Activated T-helper 1 cell treated with anti-CD3 and anti-CD28 coated beads, Interleukin-2, amount 50 U/mL, for 16 hours (primary cell): ENCODE measurements at regions not wholly inside any gene's neighbourhood (a gene's known extent, or its start where the extent isn't known, plus 50 kb on each side); places are given as distances from the start of the nearest gene placed in this dataset.
"Not testable (repeated sequence)": the region's sequence is repeated elsewhere in the genome, so short reads cannot be mapped to it uniquely, and the experiment has no call there.

Experiments used
- DNase-seq, 2 donors: peaks; one replicate each; pipeline ENCODE4 v3.0.0-alpha.2; 2020; ENCODE audit warnings: low read depth in 1 of 2, low spot score in 1 of 2

DNA sequence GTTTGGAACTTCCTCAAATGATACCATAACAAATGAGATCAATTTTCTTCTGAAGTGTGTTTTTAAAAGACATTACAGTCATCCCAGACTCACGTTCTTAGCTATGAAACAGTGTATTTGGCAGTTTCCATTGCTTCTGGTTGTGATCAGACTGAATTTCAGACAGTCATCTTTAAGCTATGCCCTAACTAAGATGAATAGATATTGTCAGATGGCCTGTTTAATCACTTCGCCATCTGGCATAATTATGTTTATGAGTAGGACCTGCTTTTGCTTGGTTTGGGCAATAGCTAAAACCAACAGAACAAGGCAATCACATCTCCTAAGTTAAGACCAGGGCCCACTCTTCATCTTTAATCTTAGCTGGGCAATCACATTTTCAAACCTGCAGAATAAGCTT is 313.1 kb downstream of the SV2B start:
- DNase-seq: no peak

- no peak for DNase-seq
These were observed 314.1 kb downstream of the SV2B start for GRCh38 chr15:91414124-91414523.

DNA sequence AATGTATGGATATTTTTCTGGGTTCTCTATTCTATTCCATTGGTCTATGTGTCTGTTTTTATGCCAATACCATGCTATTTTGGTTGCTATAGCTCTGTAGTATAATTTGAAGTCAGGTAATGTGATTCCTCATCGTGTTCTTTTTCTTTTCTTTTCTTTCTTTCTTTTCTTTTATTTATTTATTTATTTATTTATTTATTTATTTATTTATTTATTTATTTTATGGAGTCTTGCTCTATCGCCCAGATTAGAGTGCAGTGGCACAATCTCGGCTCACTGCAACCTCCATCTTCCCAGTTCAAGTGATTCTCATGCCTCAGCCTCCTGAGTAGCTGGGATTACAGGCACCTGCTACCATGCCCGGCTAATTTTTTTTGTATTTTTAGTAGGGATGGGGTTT is 315.2 kb downstream of the SV2B start:
- not testable (repeated sequence) for DNase-seq

- DNase-seq: no peak
These were observed 320.6 kb downstream of the SV2B start for GRCh38 chr15:91420689-91421088.

DNA sequence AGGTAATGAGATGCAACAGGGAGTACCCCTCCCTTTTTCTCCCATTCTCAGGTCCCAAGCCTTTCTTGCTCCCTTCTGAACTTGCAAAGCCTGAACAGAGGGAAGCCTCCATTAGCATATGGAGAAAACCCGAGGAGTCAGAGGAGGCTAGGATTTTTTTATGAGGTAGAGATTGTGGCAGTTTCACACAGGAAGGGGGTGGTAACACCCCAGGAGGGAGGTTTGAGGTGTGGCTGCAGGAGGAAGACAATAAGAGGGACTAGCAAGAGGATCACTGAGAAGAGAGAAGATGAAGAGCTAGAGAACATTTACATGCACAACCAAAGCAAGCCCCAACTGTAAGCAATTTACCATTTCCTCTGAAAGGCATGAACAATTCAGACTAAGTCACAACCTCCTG is 322.7 kb downstream of the SV2B start:
- no peak for DNase-seq

- no peak for DNase-seq
These were observed 323.9 kb downstream of the SV2B start for GRCh38 chr15:91424001-91424400.

- DNase-seq: no peak
These were observed 326.4 kb downstream of the SV2B start for GRCh38 chr15:91426412-91426811.

DNA sequence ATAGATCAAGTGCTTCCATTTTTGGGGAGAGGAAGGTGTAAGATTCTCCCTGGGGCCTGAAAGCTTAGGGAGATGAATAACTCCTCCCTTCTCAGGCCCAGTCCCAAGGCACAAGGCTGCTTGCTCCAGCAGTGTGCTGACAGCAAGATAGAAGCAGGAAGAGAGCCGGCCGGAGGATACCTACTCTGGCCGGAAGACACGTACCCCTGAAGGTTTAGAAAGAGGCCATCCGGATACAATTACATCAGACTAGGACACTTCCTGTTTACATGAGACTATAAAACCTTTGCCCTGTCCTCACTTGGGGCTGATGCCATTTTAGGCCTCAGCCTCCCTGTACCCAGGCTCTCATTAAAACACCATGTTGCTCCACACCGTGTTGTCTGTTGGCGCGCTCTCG is 329.9 kb downstream of the SV2B start:
- no peak for DNase-seq

DNA sequence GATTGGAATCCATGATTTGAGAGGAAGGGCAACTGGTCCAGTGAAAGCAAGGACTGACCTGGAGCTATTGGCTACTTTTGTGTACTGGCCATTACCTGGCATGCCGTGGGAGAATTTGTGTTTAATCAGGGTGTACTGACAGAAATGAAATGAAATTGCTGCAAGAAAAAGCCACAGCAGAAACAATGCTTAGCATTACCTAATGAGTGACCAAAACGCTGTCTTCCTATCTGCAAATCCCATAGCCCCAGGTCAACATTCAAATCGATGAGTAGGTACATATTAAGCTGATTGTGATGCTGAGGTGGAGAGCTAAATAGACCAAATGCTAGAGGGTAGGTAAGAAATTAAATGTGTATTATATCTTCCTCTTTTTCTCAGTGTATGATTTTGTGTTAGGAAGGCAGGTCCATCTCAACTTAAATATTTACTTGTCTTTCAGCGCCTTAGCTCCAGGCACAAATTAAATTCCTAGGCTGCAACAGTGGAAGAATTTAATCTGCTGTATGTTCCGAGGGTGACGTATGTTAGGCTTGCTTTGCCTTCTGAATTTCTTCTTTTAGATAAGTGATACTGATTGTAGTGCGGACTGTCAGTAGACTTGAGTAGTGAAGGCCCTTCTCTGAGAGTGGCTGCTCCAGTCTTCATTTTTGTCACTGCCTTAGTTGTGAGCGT is 331.1 kb downstream of the SV2B start:
- no peak for DNase-seq

GRCh38 chr15:91435113-91435512 is 335.1 kb downstream of the SV2B start:
- no peak for DNase-seq

- DNase-seq: no peak
These were observed 344.6 kb downstream of the SV2B start for GRCh38 chr15:91444656-91445055.

GRCh38 chr15:91445695-91446228 is 345.7 kb downstream of the SV2B start:
- DNase-seq: no peak

DNA sequence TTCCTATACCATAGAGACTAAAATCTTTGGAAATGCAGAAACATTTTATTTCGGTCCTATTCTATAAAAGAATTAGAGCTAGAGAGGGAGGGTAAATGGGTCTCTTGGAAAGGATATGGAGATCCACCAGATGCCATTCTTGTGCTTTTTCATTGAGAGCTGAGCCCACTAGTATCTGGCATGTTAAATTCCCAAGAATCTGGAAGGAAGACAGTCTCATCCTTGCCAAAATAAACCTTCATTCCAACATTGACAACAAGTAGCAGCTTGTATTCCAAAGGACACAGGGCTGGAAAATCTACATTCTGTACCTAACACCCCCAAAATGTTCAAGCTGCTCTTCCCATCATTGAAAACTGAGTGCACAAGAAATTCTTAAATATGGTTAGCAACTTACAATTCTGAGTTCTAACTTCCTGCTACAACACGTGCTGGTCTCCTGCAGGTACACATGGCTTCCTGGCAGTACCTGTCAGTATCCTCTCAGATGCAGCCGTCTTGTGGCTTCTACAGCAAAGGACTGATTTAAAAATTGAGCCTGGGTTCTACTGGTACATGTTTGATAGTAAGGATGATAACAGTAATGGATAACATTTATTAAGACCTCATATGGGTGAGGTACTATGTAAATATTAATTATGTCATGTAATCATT is 348.1 kb downstream of the SV2B start:
- no peak for DNase-seq

DNA sequence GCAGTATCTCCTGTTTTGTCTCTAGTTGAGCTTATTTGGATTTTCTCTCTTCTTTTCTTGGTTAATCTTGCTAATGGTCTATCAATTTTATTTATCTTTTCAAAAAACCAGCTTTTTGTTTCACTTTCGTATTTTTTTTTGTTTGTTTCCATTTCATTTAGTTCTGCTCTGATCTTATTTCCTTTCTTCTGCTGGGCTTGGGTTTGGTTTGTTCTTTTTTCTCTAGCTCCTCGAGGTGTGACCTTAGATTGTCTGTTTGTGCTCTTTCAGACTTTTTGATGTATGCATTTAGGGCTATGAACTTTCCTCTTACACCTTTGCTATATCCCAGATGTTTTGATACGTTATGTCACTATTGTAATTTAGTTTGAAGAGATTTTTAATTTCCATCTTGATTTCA is 353.3 kb downstream of the SV2B start:
- DNase-seq: not testable (repeated sequence)

DNA sequence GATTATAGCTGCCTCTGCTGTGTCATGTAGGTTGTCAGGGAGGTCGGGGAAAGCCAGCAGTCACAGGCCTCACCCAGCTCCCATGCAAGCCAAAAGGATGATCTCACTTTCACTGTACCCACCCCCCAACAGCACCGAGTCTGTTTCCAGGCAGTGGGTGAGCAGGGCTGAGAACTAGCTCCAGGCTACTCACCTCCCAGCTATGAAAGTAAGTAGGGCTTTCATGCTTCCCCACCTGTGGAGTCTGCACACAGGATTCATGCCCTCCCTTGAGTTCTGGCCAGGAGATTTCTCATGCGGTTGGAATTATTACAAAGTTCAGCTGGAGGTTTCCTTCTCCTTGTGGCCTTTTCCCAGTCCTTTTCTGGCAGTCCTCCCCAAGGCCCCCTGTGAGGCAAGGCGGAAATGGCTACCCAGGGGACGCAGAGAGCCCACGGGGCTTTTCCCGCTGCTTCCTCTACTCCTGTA is 356.2 kb downstream of the SV2B start:
- DNase-seq: no peak

DNA sequence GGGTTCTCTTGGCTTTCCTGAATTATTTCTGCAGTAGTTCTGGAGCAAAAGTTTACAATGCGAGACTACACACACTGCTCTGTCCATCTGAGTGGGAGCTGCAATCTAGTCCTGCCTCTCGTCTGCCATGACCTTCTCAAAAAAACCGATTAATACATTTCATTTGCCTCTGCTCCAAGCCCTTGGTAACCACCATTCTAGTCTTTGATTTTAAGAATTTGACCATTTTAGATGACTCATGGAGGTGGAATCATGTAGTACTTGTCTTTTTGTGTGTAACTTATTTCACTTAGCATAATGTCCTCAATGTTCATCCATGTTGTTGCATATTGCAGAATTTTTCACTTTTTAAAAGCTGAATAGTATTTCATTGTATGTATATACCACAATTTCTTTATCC is 356.9 kb downstream of the SV2B start:
- DNase-seq: no peak

DNA sequence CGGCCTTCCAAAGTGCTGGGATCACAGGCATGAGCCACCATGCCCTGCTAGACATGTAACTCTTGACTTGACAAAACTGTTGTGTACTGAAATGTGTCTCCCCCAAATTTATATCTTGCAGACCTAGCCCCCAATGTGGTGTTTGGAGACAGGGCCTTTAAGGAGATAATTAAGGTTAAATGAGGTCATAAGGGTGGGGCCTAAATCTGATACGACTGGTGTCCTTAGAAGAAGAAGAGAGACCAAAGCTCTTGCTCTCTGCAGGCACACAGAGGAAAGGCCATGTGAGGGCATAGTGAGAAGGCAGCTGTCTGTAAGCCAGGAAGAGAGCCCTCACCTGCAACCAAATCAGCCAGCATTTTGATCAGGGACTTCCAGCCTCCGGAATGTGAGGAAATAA is 361.3 kb downstream of the SV2B start:
- no peak for DNase-seq

- DNase-seq: no peak
These were observed 365.0 kb downstream of the SV2B start for GRCh38 chr15:91465086-91465485.

GRCh38 chr15:91465696-91466095 is 365.6 kb downstream of the SV2B start:
- DNase-seq: no peak

- no peak for DNase-seq
These were observed 369.0 kb downstream of the SV2B start for GRCh38 chr15:91468871-91469580.

GRCh38 chr15:91469632-91470567 is 369.8 kb downstream of the SV2B start:
- DNase-seq: peak in 1 of 2 donors; percentile 23
